GM12864 (cell line): ENCODE measurements at regions not wholly inside any gene's neighbourhood (a gene's known extent, or its start where the extent isn't known, plus 50 kb on each side); places are given as distances from the start of the nearest gene placed in this dataset.

Experiments
- DNase-seq: peaks from one replicate; pipeline ENCODE4 v3.0.0-alpha.2; 2011; ENCODE audit warnings: low read depth
- H3K4me3 ChIP-seq: 2 replicates; pipeline ENCODE4 v1.5.1; 2011; ENCODE audit warnings: mild to moderate bottlenecking, low read depth, low read length, control low read depth
- CTCF ChIP-seq: IDR thresholded peaks from 2 replicates; pipeline ENCODE4 v1.5.1; 2011; ENCODE audit warnings: low read depth, mild to moderate bottlenecking, moderate library complexity, low read length, control low read depth, inconsistent platforms; ENCODE audit errors: missing control alignments

- no peak for DNase-seq
- H3K4me3 ChIP-seq: no peak overlapping the region
- TF ChIP-seq CTCF: no peak
These were observed 295.0 kb upstream of the HDAC4 start for GRCh38 chr2:239695728-239696240.

DNA sequence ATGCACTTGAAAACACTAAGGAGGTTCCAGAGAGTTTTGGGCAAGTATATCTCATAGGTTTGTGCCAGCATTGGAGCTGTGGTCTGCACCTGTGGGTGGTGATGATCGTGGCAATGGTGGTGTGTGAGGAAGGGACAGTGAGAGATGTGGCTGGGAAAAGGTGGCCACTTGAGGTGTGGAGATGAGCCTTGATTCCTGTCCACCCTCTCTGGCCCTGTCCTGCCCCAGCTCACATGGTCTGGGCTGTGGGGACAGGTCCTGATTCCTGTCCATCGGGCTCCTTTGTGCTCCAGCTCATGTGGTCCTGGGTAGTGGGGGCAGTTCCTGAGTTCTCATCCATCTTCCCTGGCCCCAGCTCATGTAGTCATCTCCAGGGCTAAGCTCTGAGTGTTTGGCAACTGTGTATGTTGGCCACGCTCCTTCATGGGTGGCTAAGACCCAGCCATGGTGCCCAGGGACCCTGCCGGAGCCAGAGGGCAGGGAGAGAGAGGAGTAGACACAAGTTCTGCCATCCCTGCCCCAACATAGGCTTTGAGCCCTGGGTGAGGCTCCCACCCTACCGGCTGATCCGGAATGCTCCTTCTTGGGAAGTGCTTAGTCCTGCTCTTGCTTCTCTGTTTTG lies 294.4 kb upstream of the HDAC4 start:
- H3K4me3 ChIP-seq: no peak overlapping the region
- TF ChIP-seq CTCF: no peak
- DNase-seq: no peak

DNA sequence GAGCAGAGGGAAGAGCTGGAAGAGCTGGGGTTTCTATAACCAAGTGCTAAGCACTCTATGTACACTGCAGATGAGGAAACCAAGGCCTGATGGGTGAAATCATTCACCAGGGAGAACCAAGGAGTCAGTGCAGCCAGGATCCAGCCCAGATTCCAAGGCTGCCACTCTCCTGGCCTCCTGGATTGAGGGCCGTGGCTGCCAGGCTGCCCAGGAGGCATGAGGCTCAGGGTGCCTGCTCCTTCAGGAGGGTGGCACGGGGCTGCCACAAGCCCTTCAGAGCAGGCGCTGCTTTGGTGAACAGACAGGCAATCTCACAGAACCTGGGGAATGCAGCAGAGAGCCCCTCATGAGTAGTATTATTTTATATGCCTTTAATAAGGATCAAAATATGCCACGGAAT lies 293.7 kb upstream of the HDAC4 start:
- no peak for DNase-seq
- no peak for TF ChIP-seq CTCF
- H3K4me3 ChIP-seq: no peak overlapping the region

DNA sequence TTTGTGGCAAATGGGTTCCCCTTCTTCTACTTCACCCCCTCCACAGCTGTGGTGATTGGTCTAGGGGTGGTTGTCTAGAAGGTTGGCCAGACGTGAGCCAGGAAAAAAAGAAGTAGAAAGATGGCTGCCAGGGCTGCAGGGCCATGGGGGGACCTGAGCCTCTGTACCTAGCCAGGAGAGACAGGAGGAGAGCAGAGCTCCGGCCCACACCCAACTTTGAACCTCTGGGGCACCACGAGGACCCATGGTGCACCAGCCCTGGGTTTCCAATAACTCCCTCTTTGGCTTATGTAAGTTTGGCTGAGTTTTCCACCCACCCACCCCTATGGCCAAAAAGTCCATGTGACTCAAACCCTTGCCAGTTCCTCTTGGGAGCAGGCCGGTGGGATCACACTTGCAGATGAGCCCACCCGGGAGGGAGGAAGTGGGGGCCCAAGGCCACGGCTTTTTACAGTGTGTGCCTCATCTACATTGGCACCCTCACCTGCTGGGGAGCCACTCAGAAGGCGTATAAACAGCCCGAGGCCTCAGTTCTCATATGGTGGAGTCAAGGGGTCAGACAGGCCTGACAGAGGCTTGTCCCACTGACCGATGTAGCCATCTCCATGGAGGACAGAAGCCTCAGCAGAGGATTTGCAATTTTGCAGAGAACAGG lies 293.1 kb upstream of the HDAC4 start:
- no peak for DNase-seq
- no peak for TF ChIP-seq CTCF
- H3K4me3 ChIP-seq: no peak overlapping the region

GRCh38 chr2:239693330-239693729 lies 292.5 kb upstream of the HDAC4 start:
- H3K4me3 ChIP-seq: no peak overlapping the region
- no peak for DNase-seq
- TF ChIP-seq CTCF: no peak

GRCh38 chr2:239692919-239693318 lies 292.1 kb upstream of the HDAC4 start:
- no peak overlapping the region for H3K4me3 ChIP-seq
- no peak for TF ChIP-seq CTCF
- no peak for DNase-seq

DNA sequence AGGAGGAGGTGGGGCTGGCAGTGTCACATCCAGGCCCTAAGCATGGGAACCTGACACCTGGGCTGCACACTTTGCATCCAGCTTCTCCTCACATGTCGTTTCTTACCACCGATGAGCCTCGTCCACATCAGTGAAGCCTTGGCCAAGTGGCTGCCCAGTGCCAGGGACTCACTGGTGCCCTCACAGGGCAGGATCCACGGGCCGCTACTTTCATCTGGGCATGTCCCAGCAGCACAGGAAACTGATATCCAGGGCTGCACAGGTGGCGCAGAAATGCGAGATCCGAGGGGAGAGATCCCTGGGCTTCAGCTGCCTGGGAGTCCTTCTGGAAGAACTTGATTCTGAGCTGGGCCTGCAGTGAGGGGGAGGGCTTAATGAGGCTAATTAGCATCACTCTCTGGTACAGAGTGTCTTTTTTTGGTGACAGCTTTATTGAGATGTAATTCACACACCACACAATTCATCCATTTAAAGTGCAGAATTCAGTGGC lies 291.6 kb upstream of the HDAC4 start:
- no peak for TF ChIP-seq CTCF
- H3K4me3 ChIP-seq: no peak overlapping the region
- DNase-seq: no peak
